ENCODE measurements at regions not wholly inside any gene's neighbourhood (a gene's known extent, or its start where the extent isn't known, plus 50 kb on each side); places are given as distances from the start of the nearest gene placed in this dataset.

DNA sequence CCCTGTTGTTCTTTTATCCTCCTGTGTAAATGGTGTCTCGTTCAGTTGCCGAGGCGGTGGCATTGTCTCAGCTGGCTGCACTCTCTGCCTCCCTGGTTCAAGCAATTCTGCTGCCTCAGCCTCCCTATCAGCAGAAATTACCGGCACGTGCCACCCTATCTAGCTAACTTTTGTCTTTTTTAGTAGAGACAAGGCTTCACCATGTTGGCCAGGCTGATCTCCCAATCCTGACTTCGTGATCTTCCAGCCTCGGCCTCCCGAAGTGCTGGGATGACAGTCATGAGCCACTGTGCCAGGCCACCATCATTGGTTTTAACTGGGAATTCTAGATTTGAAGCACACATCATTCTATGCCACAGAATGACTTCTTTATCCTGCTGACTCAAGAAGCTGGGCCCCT, 175.3 kb upstream of the ALG10B start:
- DNase-seq, result no peak

DNA sequence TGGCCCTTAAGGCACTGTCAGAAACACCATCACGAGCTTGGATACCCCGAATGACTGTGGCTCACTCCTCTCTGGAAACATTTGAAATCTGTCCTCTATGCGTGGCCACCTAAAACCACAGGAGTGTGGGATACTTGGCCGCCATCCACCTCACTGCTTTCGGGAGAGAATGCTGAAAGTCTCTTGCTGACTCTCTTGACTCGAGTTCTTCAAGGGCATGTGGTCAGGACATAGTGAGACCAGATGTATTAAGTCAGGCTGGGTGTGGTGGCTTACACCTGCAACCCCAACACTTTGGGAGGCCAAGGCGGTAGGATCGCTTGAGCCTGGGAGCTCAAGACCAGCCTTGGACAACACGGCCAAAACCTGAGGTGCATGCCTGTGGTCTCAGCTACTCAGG, 174.7 kb upstream of the ALG10B start:
- no peak for DNase-seq

DNA sequence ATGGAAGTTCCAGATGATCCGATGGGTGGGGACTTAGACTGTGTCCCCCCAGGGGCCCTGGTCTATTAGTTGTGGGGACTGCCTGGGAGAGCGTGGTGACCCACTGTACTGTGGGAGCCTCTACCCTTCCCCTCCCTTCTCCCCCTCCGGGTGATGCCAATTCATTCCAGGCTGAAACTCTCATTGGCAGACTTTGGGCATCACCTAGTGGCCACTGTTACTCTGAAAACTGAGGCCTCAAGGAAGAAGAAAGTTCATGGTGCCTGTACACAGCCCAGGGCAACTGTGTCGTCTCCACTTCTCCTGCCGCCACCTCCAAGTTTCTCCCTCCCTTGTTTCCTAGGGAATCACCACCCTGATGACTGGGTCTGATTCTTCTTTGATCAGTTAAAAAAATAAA, 173.6 kb upstream of the ALG10B start:
- no peak for DNase-seq

DNA sequence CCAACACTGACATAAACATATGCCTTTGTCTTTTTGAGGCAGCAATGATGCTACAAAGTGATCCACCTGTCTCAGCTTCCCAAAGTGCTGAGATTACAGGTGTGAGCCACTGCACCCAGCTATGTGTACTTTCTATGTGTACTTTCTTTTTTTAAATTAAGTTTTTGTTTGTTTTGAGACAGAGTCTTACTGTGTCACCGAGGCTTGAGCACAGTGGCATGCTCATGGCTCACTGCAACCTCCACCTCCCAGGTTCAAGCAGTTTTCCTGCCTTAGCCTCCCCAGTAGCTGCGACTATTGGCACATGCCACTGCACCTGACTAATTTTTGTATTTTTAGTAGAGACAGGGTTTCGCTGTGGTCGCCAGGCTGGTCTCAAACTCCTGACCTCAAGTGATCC, 172.5 kb upstream of the ALG10B start:
- no peak for DNase-seq

DNA sequence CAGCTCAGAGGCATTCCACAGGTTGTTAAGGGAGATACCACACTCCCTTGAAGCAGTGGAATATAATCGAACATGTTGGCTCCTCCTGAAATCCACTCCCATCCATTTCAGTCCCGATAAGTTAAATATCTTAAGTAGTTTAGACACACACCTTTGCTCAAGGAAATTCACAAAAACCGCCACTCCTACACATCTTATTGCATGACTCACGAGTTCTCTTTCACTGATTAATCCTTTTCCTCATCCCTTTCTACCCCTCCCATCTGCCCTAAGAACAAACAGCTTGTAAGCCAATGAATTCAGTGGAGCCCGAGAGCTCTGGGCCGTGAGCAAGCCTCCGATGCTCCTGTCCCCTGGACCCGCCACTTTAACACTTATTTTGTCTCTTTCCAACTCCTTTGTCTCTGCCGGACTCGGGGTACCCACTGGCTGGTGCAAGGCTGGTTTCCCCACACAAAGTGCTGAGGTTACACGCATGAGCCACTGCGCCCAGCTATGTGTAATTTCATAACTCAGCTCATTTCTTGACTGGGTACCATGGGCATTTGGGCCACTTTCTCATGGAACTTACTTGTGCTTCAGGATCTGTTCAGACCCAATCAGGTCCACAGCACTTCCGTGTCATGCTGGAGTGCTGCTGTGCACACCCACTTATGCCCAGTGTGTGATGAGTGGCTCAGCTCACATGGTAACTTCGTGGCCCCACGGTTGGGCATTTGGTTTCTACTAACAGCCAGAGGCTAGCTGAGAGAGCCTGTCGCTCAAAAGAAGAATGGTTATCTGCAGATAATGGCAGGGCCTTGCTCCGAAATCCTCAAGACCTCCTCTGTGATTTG, 171.8 kb upstream of the ALG10B start:
- DNase-seq, result no peak

DNA sequence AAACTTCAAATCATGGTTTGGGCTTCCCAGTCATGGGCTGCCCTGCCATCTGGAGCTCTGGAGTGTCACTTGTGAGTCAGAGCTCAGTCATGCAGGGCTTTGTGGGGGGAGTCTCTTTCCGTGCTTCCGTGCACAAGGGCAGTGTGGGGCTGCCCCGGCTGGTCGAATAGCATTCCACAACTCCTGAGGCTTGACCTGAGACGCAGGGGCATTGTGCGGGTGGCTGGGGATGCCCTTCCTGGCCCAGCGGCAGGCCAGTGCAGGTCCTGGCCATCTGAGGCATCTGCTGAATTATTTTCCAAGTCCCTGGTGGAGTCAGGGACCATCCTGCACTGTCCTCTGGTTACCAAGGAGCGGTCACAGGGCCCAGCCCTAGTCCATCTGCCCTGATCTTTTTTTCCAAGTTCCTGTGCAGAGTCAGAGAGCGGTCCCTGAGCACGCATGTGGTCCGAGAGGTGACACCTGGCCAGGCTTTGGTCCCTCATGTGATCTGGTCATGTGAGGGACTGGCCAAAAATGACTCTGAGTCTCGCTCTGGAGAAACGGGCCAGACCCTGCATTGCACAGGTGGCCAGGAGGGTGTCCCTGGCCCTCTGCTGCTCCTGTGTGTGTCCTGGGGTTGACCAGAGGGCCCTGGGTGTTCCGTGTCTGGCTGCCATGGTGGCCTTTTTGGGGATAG, 167.0 kb upstream of the ALG10B start:
- no peak for DNase-seq

DNA sequence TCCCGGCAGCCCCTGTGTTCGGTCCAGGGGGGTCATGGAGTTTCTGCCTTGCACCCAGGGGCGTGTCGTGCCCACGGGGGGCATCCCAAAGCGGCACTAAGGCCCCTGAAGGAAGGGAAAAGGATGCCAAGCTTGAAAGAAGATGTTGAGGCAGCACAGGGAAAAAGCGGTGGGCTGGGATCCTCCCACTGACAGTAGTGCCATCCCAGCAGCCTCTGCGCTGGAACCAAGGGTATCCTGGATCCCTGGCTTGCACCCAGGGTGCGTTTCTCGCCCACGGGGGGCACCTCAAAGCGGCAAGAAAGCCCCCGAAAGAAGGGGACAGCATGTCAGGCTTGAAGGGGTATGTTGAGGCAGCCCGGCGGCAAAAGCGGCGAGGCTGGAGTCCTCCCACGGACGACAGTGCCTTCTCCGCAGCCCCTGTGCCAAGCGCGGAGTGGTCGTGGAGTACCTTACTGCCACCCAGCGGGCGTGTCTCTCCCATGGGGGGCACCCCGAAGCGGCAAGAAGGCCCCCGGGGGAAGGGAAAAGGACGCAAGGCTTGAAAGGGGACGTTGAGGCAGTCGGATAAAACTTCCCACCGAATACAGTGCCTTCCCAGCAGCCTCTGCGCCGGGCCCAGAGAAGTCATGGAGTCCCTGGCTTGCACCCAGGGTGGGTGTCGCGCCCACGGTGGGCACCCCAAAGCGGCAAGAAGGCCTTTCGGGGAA, 164.4 kb upstream of the ALG10B start:
- DNase-seq, result no peak

DNA sequence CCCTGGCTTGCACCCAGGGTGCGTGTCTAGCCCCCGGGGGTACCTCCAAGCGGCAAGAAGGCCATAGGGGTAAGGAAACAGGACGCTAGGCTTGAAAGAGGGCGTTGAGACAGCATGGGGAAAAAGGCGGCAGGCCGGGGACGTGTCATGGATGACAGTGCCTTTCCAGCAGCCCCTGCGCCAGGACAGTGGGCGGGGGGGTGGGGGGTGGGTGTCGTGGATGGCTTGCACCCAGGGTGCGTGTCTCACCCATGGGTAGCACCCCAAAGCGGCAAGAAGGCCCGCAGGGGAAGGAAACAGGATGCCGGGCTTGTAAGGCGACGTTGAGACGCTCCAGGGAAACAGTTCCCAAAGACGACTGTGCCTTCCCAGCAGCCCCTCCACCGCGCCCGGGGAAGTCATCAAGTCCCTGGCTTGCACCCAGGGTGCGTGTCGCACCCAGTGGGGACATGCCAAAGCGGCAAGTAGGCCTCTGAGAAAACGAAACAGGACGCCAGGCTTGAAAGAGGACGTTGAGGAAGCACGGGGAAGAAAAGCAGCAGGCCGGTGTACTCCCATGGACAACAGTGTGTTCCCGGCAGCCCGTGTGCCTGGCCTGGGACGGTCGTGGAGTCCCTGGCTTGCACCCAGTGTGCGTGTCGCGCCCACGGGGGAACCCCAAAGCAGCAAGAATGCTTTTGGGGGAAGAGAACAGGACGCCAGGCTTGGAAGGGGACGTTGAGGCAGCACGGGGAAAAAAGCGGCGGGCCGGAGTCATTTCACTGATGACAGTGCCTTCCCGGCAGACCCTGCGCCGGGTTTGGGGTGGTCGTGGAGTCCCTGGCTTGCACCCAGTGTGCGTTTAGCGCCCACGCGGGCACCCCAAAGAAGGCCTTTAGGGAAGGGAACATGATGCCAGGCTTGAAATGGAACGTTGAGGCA, 163.5 kb upstream of the ALG10B start:
- DNase-seq, result no peak

DNA sequence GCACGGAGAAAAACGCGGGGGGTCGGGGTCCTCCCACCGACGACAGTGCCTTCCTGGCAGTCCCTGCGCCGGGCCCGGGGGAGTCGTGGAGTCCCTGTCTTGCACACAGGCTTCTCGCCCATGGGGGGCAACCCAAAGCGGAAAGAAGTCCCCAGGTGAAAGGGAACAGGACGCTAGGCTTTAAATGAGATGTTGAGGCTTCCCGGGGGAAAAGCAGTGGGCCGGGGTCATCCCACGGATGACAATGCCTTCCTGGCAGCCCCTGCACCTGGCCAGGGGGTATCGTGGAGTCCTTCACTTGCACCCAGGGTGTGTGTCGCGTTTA, 162.9 kb upstream of the ALG10B start:
- DNase-seq, result no peak

DNA sequence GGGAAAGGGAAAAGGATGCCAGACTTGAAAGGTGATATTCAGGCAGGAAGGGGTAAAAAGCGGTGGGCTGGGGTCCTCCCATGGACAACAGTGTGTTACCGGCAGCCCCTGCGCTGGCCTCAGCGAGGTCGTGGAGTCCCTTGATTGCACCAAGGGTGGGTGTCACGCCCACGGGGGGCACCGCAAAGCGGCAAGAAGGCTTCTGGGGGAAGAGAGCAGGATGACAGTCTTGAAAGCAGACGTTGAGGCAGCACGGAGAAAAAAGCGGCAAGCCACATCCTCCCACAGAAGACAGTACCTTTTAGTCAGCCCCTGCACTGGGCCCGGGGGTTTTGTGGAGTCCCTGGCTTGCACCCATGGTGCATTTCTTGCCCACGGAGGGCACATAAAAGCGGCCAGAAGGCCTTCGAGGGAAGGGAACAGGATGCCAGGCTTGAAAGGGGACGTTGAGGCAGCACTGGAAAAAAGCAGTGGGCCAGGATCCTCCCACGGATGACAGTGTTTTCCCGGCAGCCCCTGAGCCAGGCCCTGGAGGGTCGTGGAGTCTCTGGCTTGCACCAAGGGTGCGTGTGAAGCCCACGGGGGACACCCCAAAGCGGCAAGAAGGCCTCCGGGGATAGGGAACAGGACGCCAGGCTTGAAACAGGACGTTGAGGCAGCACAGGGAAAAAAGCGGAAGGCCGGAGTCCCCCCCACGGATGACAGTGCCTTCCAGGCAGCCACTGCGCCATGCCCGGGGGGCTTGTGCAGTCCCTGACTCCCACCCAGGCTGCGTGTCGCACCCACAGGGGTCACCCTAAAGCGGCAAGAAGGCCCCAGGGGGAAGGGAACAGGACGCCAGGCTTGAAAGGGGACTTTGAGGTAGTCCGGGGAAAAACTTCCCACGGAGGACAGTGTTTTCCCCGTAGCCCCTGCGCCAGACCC, 162.2 kb upstream of the ALG10B start:
- no peak for DNase-seq

DNA sequence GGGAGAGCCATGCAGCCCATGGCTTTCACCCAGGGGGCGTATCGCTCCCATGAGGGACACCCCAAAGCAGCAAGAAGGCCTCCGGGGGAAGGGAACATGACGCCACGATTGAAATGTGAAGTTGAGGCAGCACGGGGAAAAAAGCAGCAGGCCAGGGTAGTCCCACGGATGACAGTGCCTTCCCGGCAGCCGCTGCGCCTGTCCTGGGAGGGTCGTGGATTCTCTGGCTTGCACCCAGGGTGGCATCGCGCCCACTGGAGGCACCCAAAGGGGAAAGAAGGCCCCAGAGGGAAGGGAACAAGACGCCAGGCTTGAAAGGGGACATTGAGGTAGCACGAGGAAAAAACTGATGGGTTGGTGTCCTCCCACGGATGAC, 161.6 kb upstream of the ALG10B start:
- no peak for DNase-seq

DNA sequence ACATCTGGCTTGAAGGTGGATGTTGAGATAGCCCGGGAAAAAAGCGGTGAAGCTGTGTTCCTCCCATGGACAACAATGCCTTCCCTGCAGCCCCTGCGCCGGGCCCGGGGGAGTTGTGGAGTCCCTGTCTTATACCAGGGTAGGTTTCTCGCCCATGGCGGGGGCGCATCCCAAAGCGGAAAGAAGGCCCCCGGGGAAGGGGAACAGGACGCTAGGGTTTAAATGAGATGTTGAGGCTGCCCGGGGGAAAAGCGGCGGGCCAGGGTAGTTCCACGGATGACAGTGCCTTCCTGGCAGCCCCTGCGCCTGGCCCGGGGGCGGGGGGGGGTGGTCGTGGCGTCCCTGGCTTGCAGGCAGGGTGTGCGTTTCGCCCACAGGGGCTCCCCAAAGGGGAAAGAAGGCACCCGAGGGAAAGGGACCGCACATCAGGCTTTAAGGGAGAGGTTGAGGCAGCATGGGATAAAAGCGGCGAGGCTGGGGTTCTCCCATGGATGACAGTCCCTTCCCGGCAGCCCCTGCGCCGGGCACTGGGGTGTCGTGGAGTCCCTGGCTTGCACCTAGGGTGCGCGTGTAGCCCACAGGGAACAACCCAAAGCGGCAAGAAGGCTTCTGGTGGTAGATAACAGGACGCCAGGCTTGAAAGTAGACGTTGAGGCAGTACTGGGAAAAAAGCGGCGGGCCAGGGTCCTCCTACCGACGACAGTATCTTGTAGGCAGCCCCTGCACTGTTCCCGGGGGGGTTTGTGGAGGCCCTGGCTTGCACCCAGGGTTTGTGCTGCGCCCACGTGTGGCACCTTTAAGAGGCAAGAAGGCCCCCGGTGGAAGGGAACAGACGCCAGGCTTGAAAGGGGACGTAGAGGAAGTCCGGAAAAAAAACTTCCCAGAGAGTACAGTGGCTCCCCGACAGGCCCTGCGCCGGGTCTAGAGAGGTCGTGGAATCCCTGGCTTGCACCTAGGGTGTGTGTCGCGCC, 160.8 kb upstream of the ALG10B start:
- no peak for DNase-seq

DNA sequence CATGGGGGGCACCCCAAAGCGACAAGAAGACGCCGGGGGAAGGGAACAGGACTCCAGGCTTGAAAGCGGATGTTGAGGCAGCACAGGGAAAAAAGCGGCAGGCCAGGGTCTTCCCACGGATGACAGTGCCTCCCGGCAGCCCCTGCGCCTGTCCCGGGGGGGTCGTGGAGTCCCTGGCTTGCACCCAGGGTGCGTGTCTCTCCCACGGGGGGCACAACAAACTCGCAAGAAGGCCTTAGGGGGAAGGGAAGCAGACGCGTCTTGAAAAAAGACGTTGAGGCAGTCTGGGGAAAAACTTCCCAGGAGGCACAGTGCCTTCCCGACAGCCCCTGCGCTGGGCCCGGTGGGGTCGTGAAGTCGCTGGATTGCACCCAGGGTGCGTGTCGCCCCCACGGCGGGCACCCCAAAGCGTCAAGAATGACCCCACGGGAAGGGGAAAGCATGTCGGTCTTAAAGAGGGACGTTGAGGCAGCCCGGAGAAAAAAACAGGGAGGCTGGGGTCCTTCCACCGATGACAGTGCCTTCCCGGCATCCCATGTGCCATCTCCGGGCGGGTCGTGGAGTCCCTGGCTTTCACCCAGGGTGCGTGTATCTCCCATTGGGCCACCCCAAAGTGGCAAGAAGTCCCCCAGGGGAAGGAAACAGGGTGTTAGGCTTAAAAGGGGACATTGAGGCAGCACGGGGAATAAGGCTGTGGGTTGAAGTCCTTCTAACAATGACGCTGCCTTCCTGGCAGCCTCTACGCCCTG, 159.9 kb upstream of the ALG10B start:
- DNase-seq, result no peak

DNA sequence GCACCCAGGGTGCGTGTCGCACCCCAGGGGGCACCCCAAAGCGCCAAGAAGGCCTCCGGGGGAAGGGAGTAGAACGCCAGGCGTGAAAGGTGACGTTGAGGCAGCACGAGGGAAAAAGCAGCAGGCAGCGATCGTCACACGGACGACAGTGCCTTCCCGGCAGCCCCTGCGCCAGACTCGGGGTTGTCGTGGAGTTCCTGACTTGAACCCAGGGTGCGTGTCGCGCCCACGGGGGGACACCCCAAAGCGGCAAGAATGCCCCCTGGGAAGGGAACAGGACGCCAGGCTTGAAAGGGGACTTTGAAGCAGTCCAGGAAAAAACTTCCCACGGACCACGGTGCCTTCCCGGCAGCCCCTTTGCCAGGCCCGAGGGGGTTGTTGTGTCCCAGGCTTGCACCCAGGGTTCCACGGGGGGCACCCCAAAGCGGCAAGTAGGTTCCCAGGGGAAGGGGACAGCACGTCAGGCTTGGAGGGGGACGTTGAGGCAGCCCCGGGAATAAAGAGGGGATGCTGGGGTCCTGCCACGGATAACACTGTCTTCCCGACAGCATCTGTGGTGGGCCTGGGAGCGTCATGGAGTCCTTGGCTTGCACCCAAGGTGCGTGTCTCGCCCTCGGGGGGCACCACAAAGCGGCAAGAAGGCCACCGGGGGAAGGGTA, 159.2 kb upstream of the ALG10B start:
- DNase-seq, result no peak

DNA sequence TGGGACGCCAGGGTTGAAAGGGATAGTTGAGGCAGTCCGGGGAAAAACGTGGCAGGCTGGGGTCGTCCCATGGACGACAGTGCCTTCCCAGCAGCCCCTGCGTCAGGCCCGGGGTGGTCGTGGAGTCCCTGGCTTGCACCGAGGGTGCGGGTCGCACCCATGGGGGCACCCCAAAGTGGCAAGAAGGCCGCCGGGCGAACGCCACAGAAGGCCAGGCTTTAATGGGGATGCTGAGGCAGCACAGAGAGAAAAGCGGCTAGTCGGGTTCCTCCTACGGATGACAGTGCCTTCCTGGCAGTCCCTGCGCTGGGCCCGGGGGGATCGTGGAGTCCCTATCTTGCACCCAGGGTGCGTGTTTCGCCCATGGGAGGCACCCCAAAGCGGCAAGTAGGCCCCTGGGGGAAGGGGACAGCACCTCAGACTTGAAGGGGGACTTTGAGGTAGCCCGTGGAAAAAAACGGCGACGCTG, 158.6 kb upstream of the ALG10B start:
- no peak for DNase-seq

DNA sequence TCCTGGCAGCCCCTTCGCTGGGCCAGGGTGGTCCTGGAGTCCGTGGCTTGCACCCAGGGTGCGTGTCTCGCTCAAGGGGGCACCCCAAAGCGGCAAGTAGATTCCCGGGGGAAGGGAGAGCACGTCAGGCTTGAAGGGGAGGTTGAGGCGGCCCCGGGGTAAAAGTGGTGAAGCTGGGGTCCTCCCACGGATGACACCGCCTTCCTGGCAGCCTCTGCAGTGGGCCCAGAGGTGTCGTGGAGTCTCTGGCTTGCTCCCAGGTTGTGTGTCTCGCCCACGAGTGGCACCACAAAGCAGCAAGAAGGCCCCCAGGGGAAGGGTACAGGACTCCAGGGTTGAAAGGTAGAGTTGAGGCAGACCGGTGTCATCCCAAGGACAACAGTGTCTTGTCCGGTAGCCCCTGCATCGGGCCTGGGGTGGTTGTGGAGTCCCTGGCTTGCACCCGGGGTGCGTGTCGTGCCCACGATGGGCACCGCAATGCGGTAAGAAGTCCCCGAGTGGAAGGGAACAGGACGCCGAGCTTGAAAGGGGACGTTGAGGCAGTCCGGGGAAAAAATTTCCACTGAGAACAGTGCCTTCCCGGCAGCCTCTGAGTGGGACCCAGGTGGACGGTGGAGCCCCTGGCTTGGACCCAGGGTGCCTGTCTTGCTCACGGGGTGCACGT, 158.0 kb upstream of the ALG10B start:
- DNase-seq, result no peak

DNA sequence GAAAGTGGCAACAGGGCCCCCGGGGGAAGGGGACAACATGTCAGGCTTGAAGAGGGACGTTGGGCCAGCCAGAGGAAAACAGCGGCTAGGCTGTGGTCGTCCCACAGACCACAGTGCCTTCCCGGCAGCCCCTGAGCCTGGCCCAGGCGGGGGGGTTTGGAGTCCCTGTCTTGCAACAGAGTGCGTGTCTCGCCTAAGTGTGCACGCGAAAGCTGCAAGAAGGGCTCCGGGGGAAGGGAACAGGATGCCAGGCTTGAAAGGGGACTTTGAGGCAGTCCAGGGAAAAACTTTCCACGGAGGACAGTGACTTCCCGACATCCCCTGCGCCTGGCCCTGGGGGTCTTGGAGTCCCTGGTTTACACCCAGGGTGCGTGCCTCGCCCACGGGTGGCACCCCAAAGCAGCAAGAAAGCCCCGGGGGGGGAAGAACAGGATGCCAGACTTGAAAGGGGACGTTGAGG, 157.5 kb upstream of the ALG10B start:
- no peak for DNase-seq

DNA sequence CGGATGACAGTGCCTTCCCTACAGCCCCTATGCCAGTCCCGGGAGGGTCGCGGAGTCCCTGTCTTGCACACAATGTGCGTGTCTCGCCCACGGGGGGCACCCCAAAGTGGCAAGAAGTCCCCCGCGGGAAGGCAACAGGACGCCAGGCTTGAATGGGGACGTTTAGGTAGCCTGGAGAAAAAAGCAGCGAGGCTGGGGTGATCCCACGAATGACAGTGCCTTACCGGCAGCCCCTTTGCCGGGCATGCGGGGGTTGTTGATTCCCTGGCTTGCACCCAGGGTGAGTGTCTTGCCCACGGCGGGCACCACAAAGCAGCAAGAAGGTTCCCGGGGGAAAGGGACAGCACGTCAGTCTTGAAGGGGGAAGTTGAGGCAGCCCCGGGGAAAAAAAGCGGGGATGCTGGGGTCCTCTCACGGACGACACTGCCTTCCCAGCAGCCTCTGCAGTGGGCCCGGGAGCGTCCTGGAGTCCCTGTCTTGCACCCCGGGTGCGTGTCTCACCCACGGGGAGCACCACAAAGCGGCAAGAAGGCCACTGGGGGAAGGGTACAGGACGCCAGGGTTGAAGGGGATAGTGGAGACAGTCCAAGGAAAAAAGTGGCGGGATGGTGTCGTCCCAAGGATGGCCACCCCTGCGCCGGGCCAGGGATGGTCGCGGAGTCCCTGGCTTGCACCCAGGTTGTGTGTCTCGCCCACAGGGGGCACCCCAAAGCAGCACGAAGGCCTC, 156.8 kb upstream of the ALG10B start:
- DNase-seq, result no peak
